ES-I3 (cell line): ENCODE measurements at regions not wholly inside any gene's neighbourhood (a gene's known extent, or its start where the extent isn't known, plus 50 kb on each side); places are given as distances from the start of the nearest gene placed in this dataset.

ENCODE experiments used
- H3K36me3 ChIP-seq: 2 replicates; pipeline ENCODE4 v1.6.1; 2013; ENCODE audit warnings: mild to moderate bottlenecking, low read length, control low read depth, moderate library complexity; ENCODE audit not compliant: insufficient read depth
- H3K4me1 ChIP-seq: 2 replicates; pipeline ENCODE4 v1.6.1; 2013; ENCODE audit warnings: mild to moderate bottlenecking, control low read depth, low read length; ENCODE audit not compliant: insufficient read depth
- H3K9ac ChIP-seq: 2 replicates; pipeline ENCODE4 v1.6.1; 2013; ENCODE audit warnings: low read depth, mild to moderate bottlenecking, low read length, moderate library complexity
- H3K9me3 ChIP-seq: 2 replicates; pipeline ENCODE4 v1.6.1; 2013; ENCODE audit warnings: mild to moderate bottlenecking, low read length, moderate library complexity; ENCODE audit not compliant: control insufficient read depth, insufficient read depth

DNA sequence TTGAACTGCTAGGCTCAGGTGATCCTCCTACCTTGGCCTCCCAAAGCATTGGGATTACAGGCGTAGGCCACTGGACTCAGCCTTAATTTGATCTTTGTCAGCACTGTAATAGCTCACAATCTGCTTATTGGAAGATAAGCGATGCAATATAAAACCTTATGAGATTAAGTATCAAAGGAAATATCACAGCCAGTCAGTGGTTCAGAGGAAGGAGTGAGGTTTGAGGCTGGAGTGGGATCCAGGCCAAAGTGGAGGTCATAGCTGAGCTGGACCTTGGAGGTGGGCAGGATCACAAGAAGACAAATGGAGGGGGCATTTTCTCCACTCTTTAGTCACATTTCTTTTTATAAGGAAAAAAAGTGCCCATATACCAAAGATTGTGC is 228.5 kb downstream of the RHOU start:
- Histone ChIP-seq H3K9ac (no peak overlapping the region), H3K36me3 (no peaks in the 10 kb centered on the region), H3K9me3 (no peaks in the 10 kb centered on the region), H3K4me1 (peaks cover 13% of the 10 kb centered on the region)

DNA sequence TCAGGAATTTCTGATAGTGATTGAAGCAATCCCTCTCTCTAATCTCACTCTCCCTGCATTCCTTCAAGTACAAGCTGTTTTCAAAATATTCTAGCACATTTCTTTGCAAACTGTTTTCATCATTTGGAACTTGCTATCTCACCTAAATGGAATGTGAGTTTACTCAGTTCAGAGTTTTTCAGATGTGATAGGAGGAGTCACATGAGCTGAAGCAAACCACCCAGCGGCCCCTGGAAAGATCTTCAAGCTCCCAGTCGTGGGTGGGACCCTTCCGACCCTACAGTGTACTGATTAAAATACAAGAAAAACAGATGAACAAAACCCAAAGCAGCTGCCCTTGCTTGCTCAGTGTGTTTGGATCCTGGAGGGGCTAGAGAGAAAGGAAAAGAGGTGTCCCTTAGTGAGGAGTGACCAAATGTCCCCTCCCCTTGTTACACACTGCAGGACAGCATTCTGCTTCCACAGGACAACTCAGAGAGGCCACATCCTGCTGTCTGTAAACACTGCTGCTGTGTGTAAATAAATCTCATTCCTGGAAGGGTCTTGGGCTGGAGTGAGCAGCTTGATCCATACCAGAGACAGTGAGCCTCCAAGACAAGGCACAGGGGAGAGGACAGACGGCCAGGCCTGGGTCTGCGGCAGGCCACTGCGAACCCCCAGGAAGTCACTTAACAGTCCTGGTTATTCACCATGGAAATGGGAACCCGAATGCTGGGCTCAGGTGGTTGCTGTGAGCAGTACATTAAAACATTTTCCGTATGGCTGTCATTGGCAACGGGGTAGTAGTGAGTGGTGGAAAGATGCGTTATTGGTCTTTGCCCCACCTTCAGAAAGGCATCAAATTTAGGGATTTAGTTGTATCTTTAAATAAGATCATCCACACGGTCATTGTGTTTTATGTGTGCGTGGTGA is 229.2 kb downstream of the RHOU start:
- Histone ChIP-seq H3K36me3 (no peaks in the 10 kb centered on the region), H3K9ac (no peak overlapping the region), H3K9me3 (no peaks in the 10 kb centered on the region), H3K4me1 (peaks cover 16% of the 10 kb centered on the region)

DNA sequence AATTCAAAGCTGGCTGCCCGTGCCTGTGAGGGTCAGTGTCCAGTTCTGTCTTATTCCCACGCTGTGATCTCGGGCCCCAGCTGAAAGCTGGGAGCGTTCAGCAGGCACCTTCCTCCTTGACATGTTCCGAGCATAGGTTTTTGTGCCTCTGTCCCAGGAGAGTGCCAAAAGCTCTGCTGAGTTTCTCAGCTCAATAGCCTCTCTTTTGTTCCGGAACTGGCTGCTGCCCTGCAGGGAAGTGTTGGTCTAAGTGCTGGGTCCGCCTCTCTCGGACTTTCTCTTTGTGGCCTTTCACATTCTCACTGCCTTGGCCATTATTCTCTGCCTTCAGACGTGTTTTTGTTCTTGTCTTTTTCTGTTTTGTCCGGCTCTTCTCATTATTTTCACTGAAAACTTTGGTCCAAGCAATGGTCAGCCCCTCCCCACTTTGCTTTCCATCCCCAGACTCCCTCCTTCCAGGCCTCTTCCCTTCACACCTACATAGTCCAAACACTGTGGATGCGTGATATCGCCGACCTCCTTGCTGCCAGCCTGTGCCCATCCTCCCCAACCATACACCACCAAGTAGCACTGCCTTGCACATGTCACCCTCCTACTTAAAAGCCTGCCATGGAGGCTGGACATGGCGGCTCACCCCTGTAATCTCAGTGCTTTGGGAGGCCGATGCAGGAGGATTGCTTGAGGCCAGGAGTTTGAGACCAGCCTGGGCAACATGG is 233.8 kb downstream of the RHOU start:
- Histone ChIP-seq H3K9ac (no peak overlapping the region), H3K36me3 (no peaks in the 10 kb centered on the region), H3K4me1 (peaks cover 16% of the 10 kb centered on the region; the same call in 1 of the 2 replicates), H3K9me3 (no peaks in the 10 kb centered on the region)

DNA sequence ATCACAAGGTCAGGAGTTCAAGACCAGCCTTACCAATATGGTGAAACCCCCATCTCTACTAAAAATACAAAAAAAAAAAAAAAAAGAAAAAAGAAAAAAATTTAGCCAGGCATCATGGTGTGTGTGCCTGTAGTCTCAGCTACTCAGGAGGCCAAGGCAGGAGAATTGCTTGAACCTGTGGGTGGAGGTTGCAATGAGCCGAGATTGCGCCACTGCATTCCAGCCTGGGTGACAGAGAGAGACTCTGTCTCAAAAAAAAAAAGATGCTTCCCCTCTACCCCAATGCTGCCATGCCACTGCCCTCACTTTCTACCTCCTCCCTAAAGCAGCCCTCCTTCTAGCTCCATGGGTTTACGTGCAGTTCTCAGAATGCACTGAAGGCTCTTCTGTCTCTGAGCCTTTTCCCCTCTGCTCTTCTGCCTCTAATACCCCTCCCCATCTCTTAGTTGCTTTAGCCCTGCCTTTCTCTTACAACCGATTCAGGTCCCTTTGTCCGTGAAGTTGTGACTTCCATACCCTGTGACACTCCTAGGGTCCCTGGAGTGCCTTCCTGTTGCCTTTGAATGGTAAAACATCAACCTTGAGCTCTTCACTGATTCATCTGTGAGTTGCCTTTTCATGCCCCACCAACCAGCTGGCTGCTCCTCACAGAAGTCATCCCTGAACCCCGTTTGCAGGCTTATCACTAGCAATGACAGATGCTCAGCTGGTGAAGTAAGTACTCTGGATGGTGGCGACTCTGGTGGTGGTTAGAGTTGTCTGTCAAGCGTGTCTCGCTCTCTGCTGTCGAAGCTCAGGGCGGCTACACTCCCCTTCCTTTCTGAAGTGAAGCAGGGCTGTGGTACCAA is 234.9 kb downstream of the RHOU start:
- Histone ChIP-seq H3K9ac (no peak overlapping the region), H3K4me1 (peaks cover 9% of the 10 kb centered on the region; the same call in 1 of the 2 replicates), H3K9me3 (no peaks in the 10 kb centered on the region), H3K36me3 (no peaks in the 10 kb centered on the region)

DNA sequence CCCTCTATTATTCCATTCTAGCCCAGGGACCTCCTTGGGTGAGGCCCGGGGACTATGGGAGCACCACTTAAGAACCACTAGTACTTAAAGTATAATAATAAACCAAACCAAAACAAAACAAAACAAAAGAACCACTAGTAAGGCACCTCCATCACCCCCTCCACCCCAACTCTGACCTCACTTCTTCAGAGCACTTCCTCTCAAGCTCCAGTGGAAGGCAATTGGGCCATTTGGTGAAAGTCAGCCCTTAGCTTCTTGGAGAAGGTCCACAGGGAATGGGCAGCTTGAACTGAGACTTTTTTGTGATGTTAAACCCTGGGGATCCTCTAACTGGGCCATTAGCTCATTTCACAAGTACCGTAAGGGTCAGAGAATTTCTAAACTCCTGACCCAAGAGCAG is 237.3 kb downstream of the RHOU start:
- no peaks in the 10 kb centered on the region for H3K36me3 ChIP-seq
- H3K9me3 ChIP-seq, result no peaks in the 10 kb centered on the region
- H3K9ac ChIP-seq, result no peak overlapping the region
- H3K4me1 ChIP-seq, result peaks cover 9% of the 10 kb centered on the region; the same call in 1 of the 2 replicates

DNA sequence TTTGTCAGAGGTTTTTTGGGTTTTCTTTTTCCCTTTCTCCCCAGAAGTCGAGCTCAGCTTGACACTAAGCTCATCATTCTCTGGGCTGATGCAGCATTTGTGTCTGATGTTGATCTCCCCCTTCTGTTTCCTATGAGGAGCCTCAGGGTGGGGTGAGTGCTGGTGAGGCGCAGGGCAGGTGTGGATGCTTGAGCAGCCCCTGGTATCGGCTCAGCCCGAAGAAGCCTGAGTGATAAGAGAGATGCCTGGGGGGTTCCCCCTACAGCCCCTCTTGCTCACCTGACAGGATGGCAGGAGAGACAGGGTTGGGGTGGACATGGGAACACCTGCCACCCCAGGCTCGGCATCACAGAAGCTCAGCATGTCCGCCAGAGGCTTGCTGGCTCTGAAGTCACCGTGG is 239.0 kb downstream of the RHOU start:
- Histone ChIP-seq H3K36me3 (no peaks in the 10 kb centered on the region), H3K4me1 (peaks cover 17% of the 10 kb centered on the region), H3K9me3 (no peaks in the 10 kb centered on the region), H3K9ac (no peak overlapping the region)

DNA sequence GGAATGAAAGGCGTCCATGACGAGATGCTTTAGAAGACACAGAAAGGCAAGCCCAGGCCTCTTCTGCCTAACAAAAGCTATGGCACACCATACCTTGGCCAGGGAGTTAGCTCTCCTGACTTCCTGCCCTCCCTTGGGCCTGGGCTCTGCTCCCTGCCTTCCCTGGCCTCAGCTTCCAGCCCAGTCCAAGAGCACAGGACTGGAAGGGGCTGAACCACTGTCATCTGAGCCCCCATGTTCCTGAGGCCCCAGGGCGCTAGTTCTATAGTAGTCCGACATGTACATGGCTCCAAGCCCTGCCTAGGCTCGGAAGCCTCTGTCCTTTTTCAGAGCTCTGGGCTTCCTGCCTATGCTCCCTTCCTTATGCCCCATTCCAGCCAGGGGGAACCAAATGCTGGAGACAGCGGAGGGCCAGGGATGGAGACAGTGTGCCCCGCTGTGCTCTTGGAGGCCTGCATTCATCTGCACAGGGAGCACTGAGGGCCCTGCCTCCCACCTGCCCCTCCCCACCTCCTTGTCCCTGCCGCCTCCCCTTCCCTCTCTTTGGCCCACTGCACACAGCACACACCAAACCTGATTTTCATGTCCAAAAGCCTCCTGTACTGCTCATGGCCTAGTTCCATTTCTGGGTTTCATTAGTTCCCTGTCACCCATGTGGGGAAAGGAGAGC is 240.1 kb downstream of the RHOU start:
- Histone ChIP-seq H3K9me3 (no peaks in the 10 kb centered on the region), H3K36me3 (no peaks in the 10 kb centered on the region), H3K9ac (no peak overlapping the region), H3K4me1 (peaks cover 14% of the 10 kb centered on the region)

DNA sequence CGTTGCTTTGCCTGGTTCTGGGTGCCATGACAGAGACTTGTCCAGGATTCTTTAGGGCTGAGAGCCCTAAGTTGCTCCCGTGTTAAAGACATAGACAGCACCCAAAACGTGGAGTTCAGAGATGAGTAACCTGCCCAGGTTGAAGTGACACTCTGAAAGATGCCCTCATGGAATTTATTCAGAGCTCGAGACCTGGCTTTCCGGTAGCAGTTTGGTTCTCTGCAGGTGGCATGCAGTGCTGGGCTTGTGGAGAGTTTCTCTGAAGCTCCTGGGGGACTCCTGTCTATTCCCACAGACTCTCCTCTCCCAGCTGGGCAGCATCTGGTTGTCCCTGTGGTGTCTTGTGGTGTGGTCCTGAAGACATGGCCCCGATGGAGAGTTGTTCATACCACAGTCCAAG is 241.0 kb downstream of the RHOU start:
- Histone ChIP-seq H3K9ac (no peak overlapping the region), H3K36me3 (no peaks in the 10 kb centered on the region), H3K4me1 (peaks cover 12% of the 10 kb centered on the region), H3K9me3 (no peaks in the 10 kb centered on the region)

DNA sequence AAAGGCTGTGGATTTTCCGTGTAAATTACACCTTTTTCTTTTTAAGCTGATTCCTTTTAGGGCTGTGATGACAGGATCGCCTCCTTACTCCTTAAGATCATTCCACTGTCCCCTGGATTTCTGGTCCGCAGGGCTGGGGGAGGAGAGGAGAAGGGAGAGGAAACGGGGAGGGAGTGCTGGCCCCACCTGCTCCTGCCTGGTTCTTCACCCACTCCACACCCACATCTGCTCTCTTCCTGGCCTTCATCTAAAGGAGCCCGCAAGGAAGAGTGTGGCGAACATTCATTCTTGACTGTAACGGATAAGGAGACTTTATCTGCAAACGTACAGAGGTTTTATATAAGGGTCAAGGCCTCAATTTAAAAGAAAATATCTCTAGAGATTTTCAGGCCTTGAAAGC is 242.0 kb downstream of the RHOU start:
- Histone ChIP-seq H3K9ac (no peak overlapping the region), H3K36me3 (no peaks in the 10 kb centered on the region), H3K9me3 (no peaks in the 10 kb centered on the region), H3K4me1 (peaks cover 12% of the 10 kb centered on the region)

DNA sequence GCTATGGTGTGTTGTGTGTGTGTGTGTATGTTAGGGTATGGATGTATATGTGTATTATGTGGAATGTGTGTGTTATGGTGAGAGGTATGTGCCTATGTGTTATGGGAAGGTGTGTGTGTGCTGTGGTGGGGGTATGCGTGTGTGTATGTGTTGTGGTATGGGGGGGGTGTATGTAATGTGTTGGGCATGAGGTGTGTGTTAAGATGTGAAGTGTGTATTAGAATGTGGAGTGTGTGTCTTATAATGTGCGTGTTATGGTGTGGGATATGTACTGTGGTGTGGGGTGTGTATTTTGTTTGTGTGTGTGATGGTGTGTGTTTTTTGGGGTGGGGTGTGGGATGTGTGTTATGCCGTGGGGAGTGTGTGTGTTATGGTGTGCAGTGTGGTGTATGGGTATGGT is 242.5 kb downstream of the RHOU start:
- Histone ChIP-seq H3K4me1 (peaks cover 12% of the 10 kb centered on the region), H3K9ac (no peak overlapping the region), H3K36me3 (no peaks in the 10 kb centered on the region), H3K9me3 (no peaks in the 10 kb centered on the region)

DNA sequence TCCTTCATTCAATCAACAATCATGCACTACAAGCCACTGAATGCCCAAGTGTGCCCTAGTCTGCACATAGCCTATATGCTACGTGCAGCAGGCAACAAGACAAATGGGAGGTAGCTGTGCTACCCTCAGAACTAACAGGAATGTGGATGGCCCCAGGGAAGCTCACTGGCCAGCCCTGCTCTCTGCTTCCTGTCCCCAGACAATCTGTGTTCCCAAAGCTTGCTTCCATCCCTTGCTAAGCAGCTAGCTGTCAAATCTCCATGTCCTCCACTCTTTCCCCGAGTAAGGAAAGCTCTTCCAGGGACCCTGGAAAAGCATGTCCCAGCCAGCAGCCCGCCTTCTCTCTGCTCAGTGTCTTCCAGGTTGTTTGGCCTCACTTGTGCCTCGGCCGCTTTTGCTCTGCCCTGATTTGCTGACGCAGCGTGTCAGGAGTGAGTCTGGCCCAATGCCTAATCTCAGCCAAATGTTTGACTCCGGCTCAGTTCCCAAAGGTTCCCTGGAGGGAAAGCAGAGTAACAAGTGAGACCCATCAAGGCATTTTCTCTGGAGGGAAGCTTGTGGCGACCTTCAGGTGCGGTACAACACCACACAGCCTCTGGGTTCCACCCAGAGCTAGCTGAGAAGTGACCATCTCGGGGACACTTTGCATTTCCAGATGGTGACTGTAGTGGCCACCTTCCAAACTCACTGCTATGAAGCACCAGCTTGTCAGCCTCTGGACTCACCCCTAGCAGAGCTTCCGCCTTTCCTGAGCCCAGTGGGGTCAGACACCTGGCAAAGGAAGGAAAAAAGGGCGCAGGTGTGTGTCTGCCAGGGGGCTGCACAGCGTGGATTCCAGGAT is 243.4 kb downstream of the RHOU start:
- Histone ChIP-seq H3K9me3 (no peaks in the 10 kb centered on the region), H3K36me3 (no peaks in the 10 kb centered on the region), H3K9ac (no peak overlapping the region), H3K4me1 (peaks cover 12% of the 10 kb centered on the region)

DNA sequence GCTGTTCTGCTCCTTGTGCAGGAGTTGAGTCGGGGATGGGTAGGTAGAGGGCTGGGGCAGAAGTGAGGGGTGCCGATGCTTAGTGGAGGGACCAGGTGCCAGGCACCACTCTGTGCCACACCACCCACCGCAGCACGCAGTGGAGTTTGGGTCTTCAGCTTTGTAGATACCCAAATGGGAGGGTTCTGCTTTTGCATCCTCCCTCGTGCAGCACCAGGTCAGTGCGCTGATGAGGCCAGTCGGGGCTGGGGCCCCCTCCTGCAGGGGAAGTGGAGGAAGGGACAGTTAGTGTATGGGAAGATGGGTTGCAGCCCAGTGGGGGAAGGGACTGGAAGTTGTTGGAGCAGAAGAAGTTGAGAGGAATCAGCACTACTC is 244.0 kb downstream of the RHOU start:
- Histone ChIP-seq H3K9me3 (no peaks in the 10 kb centered on the region), H3K4me1 (peaks cover 12% of the 10 kb centered on the region), H3K36me3 (no peaks in the 10 kb centered on the region), H3K9ac (no peak overlapping the region)

DNA sequence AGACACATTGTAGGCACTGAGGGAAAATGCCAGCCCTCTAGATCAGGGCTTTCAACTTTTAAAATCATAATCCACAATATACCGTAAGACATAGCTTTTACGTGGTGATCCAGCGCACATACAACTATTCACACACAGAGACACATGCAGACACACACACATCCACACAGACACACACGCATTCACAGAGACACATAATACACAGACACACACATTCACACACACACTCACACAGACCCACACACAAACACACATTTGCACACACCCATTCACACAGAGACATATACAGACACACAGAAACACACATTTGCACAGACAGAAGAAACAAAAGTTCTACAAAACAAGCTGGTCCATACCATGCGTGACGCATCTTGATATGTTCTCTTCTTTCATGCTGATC is 244.5 kb downstream of the RHOU start:
- Histone ChIP-seq H3K9ac (no peak overlapping the region), H3K9me3 (no peaks in the 10 kb centered on the region)

More for the DNA sequence above, 244.5 kb downstream of the RHOU start:
- peaks cover 12% of the 10 kb centered on the region for H3K4me1 ChIP-seq
- no peaks in the 10 kb centered on the region for H3K36me3 ChIP-seq
